HL-60/S4 (cell line): ENCODE measurements at regions not wholly inside any gene's neighbourhood (a gene's known extent, or its start where the extent isn't known, plus 50 kb on each side); places are given as distances from the start of the nearest gene placed in this dataset.

Experiments used
- in situ Hi-C: fragments of 300-500 bp; cut with MboI; formaldehyde crosslinking; loops from 2 replicates; pipeline ENCODE4 v1.14.3; 2022; ENCODE audit warnings: low sequenced_read_pairs

DNA sequence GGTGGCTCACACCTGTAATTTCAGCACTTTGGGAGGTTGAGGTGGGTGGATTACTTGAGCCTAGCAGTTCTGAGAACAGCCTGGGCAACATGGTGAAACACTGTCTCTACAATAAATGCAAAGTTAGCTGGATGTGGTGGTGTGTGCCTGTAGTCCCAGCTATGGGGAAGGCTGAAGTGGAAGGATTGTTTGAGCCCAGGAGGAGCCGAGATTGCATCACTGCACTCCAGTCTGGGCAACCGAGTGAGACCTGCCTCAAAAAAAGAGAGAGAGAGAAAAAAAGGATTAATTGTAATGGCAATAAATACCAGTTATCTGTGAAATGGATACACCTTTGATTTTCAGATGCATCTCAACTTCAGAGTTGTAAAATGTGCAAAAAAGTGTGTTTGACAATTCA, 58.8 kb downstream of the SPRY1 start:
- in situ Hi-C loops: no loop called here

DNA sequence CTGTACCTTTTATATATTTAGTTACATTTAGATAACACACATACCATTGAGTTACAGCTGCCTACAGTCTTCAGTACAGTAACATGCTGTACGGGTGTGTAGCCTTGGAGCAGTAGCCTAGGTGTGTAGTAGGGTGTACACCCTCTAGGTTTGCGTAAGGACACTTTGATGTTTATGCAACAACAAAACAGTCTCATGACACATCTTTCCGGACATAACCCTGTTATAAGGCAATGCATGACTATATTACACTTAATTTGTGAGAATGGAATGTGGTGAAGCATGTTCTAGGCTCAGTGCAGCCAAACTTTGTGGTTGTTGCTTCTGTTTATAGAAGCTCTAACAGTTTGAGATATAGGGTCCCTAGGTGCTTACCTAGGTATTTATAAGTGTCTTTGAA, 65.4 kb downstream of the SPRY1 start:
- in situ Hi-C loops: no loop called here

DNA sequence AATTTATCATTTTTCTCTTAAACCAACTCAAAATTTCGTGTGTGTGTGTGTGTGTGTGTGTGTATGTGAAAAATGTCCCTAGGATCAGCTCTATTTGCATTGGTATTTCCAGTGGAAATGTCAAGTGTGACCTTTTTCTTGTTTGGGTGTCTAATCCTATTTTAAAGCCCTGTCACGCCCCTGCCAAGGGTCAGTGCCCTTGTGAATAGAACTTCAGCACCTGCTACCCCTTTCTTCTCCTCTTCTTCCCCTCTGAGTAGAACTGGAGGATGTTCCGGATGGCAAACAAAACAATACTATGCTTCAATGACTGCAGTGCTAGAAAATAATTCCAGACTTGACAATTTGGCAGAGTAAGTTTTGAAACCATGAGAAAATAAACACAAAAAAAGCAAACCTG, 67.3 kb downstream of the SPRY1 start:
- in situ Hi-C loops: no loop called here

DNA sequence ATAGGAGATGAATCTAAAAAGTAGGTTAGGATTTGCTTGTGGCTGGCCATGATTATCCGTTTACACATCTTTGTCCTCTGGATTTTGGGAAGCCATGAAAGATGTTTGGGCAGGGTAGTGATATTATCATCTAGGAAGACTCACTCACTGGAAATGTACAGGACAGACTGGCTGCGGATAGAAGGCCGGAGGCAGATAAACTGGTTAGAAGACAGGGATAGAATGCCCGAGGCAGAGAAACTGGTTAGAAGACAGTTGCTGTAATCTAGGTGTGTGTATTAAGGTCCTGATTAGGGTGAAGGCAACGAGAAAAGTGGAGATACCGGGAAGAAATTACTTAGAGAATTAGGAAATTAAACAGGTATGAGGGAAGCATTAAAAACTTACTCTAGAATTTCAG, 68.8 kb downstream of the SPRY1 start:
- in situ Hi-C loops: no loop called here

DNA sequence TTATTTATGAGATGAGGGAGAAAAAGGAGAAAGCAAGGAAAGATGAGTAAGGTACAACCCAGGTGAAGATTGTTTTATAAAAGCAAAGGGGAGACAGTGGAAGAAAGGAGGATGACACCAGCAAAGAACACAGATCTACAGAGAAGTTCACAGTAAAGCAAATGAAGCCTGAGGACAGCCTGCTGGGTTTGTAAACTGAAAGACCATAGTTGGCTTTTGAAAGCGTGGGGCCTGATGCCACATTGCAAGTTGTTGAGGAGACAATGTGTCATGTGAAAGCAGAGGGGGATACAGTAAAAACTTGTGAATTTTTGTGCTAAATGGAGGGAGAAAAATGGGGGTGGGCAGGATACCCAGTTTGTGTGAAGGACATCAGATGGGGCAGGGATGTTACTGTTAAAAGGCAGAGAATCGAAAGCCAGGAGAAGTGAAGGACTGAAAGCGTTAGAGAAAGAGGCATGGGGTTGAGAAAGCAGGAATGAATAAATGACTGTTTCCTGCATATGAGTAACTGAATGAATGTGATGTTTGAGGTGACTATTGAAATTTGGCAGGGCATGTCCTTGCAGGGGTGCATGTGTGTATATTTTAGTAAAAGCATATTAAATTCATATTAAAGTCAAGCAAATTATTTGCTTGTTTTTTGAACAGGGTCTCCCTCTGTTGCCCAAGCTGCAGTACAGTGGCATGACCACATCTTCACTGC, 69.6 kb downstream of the SPRY1 start:
- in situ Hi-C loops: no loop called here

DNA sequence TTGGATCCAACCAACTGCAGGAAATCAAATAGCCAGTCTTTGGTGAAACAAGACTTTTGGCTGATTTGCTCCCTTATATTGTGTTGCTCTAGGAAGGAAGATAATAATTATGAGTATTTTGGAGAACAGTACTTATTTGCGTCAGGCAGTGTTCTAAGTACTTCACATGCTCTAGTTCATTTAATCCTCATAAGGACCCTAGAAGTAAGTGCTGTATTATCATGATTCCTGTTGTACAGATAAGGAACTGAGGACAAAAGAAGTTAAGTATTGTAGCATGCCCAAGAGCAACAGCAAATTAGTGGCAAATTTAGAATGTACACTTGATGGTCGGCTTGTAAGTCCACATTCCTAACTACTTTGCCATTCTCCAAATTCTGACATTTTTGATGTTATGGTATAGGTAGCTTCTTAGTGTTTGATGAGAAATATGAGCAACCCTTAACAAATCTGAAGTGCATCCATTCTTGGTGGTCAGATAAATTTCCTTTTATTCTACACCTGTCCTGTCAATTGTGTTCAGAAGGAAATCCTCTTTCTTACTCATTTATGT, 72.0 kb downstream of the SPRY1 start:
- in situ Hi-C loops: no loop called here

- in situ Hi-C loops: no loop called here
Measured at GRCh38 chr4:123469245-123469644, 72.7 kb downstream of the SPRY1 start.

DNA sequence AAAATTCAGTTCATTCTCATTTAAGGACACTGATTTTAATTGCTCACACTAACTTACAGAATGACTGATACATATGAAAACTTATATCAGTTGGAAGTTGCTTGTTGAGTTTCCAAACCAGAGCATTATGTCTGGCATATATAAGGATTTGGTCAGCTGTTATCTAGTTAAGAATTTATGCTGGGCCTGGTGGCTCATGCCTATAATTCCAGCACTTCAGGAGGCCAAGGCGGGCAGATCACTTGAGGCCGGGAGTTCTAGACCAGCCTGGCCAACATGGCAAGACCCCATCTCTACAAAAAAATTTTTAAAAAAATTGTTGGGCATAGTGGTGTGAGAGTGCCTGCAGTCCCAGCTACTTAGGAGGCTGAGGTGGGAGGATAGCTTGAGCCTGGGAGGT, 73.1 kb downstream of the SPRY1 start:
- in situ Hi-C loops: no loop called here

GRCh38 chr4:123470640-123471039, 74.0 kb downstream of the SPRY1 start:
- in situ Hi-C loops: no loop called here

DNA sequence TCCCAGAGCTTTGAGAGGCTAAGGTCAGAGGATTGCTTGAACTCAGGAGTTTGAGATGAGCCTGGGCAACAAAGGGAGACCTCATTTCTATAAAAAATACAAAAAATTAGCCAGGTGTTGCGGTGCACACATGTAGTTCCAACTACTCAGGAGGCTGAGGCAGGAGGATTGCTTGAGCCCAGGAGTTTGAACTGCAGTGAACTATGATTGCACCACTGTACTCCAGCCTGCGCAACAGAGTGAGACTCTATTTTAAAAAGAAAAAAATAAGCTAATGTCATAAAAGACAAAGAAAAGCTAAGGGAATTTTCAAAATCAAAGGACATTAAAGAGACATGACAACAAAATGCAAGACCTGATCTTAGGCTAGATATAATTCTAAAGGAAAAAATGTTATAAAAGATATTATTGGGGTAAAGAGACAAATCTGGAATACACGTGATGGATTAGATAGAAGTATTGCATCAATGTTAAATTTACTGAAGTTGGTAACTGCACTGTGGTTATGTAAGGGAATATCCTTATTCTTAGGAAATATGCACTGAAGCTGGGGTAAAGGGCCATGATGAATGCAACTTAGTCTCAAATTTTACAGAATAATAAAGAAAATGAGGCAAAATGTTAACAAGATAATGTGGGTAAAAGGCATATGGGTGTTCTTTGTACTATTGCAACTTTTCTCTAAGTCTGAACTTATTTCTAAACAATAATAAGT, 75.2 kb downstream of the SPRY1 start:
- in situ Hi-C loops: no loop called here

- in situ Hi-C loops: no loop called here
Measured at GRCh38 chr4:123474817-123475216, 78.2 kb downstream of the SPRY1 start.

- in situ Hi-C loops: no loop called here
Measured at GRCh38 chr4:123476089-123476488, 79.5 kb downstream of the SPRY1 start.

DNA sequence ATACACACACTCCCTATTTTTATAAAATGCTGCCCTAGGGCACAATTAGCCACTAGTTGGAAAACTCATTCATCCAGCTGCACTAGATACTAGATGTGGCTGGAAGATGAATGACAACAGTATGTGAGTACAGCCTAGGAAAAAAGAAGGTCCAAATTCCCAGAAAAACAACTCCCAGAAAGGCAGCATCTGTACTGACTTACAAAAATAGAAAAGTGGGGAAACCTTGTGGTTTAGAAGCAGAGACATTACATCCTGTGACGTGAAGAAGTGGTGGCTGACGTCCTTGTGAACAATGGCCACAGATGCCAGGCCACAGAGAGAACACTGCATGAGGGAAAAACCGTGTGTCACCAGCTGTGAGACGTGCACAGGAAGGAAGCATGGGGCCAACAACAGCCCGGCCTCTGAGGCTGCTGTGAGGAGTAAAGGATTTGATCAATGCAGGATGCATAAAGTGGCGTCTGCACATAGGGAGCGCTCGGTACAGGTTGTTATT, 81.2 kb downstream of the SPRY1 start:
- in situ Hi-C loops: no loop called here

DNA sequence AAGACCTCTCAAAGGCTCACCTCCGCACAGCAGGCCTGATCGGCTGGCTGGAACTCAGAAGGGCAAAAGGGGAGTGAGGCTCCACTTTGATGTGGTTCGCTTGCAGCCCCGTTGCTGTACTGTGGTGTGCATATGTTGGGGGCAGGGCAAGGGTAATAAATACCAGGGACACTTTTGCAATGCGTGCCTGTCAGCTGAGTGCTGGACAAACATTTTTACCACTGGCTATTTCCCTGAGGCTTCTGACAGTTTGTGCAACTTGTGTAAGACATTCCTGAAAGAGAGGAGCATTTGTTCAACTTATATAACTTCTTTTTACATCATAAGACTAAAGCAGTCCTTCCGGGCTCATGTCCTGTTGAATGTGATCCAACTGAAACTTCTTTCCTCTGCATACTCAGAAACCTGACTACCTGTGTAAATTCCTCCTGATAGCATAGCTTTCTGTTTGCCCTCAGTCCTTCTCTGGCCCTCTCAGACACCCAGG, 82.3 kb downstream of the SPRY1 start:
- in situ Hi-C loops: no loop called here

DNA sequence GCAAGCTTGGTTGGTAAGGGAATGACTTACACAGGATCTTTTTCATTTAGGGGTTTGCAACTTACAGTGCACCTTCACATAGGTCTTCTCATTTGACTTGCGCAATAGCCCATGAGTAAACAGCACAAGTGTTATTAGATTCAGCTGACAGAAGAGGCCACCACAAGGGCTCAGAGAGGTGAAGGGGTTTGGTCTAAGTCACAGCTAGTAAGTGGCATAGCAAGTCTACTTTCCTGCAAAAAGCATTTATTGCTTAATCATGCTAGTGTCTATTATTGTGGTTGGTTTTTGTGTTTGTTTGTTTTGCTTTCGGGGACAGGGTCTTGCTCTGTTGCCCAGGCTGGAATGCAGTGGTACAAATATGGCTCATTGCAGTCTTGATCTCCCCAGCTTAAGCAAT, 83.3 kb downstream of the SPRY1 start:
- in situ Hi-C loops: no loop called here

GRCh38 chr4:123480706-123481418, 84.3 kb downstream of the SPRY1 start:
- in situ Hi-C loops: no loop called here

DNA sequence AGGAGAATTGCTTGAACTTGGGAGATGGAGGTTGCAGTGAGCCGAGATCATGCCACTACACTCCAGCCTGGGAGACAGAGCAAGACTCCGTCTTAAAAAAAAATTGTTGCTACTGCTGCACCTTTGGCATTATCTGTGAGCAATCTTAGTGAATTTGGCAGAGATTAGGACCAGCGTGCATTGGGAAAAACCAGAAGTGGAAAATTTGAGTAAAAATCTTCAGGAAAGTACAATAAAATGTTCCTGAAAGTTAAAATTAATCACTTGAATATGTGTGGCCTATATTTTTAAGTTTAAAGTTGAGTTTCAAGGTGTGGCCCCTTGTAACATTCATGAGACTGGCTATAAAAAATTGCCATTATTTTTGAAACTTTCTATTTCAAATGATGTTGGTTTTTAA, 85.1 kb downstream of the SPRY1 start:
- in situ Hi-C loops: no loop called here

GRCh38 chr4:123484291-123484926, 87.8 kb downstream of the SPRY1 start:
- in situ Hi-C loops: no loop called here

- in situ Hi-C loops: no loop called here
Measured at GRCh38 chr4:123485601-123486000, 89.0 kb downstream of the SPRY1 start.

DNA sequence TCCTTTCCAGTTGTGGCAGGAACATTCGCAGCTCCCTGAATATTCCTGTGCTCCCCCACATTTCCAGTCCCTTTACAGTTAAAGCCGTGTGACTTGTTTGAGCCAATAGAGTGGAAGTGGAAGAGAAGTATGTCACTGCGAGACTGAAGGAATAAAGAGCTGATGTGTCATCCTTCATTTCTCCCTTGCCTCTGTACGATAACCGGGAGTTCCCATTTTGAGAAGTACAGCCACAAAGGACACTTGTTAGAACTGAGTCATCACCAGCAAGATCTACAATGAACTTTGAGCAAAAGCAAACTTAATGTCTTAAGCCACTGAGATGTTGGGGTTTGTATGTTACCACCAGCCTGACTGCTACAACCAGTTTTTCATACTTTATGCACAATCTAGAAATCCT, 92.3 kb downstream of the SPRY1 start:
- in situ Hi-C loops: no loop called here

DNA sequence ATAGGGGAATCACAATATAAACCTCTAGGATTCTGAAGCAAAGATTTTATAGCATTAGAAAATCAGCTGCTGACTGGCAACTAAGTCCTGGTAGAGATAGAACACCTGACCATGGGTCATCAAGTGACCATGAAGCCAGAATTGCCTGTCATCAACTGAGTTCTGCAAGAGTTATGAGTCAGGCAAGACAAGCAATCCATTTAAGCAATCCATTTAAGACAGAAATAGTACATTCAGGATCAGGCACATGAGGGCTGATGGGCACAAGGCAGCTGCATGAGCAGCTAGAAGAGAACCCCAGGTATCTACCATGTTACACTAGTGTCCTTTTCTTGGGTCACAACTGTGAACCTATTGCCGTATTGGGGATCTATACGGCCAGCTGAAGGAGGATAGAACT, 98.9 kb downstream of the SPRY1 start:
- in situ Hi-C loops: no loop called here
